ENCODE measurements at regions not wholly inside any gene's neighbourhood (a gene's known extent, or its start where the extent isn't known, plus 50 kb on each side); places are given as distances from the start of the nearest gene placed in this dataset.

DNA sequence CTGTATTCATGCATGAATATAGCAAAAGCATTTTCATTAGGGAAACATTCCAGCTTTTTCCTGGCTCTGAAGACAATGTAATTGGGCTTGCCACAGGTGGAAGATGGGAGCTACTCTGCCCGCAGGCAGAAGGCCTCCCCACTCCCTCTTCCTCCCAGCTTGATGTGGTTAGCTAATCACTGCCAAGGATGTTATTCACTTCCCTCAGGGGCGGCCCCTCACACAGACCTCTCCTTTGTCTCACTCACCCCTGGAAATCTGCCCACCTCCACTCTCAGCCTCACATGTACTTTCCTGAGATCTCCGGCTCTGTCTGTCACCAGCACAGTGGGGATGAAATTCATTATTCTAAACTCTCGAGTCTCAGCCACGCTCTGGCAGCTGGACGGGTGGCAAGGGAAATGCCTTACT lies 100.7 kb downstream of the ANKRD60 start:
- no peak overlapping the region for H3K4me3 ChIP-seq
- H2AFZ ChIP-seq = no peak overlapping the region
- Mint-ChIP-seq H3K27me3 (ENCODE audit: insufficient read depth, low read depth, poor library complexity) (peaks cover 2% of the 10 kb centered on the region), H3K4me3 (no peak overlapping the region), H3K36me3 (ENCODE audit: low read depth) (no peaks in the 10 kb centered on the region; the same call in 2 of the 3 replicates), H3K4me1 (peaks cover 19% of the 10 kb centered on the region), H3K27ac (no peak overlapping the region), H3K9me3 (peaks cover 8% of the 10 kb centered on the region; the same call in 1 of the 3 replicates)
- no peaks in the 10 kb centered on the region for H3K27me3 ChIP-seq (ENCODE audit: insufficient read depth)
- no peaks in the 10 kb centered on the region for H3K79me2 ChIP-seq (replicated peaks; ENCODE audit: insufficient read depth)
- no peak overlapping the region for H3K27ac ChIP-seq (ENCODE audit: low read depth)
- no peak for DNase-seq (ENCODE audit: low spot score)
- H3K4me2 ChIP-seq = no peak overlapping the region
- no peak for TF ChIP-seq STAT1 (IDR thresholded peaks at IDR 0.05; ENCODE audit: unreplicated experiment)
- TF ChIP-seq ETS1 (IDR thresholded peaks at IDR 0.05) = no peak
- no peak for TF ChIP-seq CREB1 (CRISPR knock-in tag; IDR thresholded peaks at IDR 0.05; ENCODE audit: low read depth)
- no peak for TF ChIP-seq CTCF (conservative IDR thresholded peaks at IDR 0.05; ENCODE audit: low read depth in 2 of 2)
- TF ChIP-seq EZH2 (IDR thresholded peaks at IDR 0.05; ENCODE audit: low read depth, unreplicated experiment) = no peak
- TF ChIP-seq ZNF331 (CRISPR knock-in tag; IDR thresholded peaks at IDR 0.05; ENCODE audit: low read depth) = no peak
- no peak for TF ChIP-seq REST (IDR thresholded peaks at IDR 0.05; ENCODE audit: unreplicated experiment)
- no peak for TF ChIP-seq POLR2AphosphoS5 (IDR thresholded peaks at IDR 0.05; ENCODE audit: low read depth)
- no peak for TF ChIP-seq ZNF462 (CRISPR knock-in tag; IDR thresholded peaks at IDR 0.05)
- no peak for TF ChIP-seq JUNB (IDR thresholded peaks at IDR 0.05; ENCODE audit: unreplicated experiment)
- no peak for TF ChIP-seq NANOG (IDR thresholded peaks at IDR 0.05; ENCODE audit: borderline replicate concordance)
- TF ChIP-seq EZH2phosphoT487 (IDR thresholded peaks at IDR 0.05; ENCODE audit: unreplicated experiment) = no peak
- no peak for TF ChIP-seq ZNF114 (CRISPR knock-in tag; IDR thresholded peaks at IDR 0.05)
- no peak for ATAC-seq
- H3K36me3 ChIP-seq (ENCODE audit: insufficient read depth) = no peaks in the 10 kb centered on the region
- peaks cover 19% of the 10 kb centered on the region for H3K4me1 ChIP-seq (ENCODE audit: insufficient read depth)
- no peaks in the 10 kb centered on the region for H4K20me1 ChIP-seq (replicated peaks; ENCODE audit: insufficient read depth)
- H3K9me2 ChIP-seq (ENCODE audit: insufficient read depth) = no peaks in the 10 kb centered on the region
- H3F3A ChIP-seq (replicated peaks; ENCODE audit: low read depth) = no peaks in the 10 kb centered on the region
